GM06990 (cell line): ENCODE measurements at regions not wholly inside any gene's neighbourhood (a gene's known extent, or its start where the extent isn't known, plus 50 kb on each side); places are given as distances from the start of the nearest gene placed in this dataset.
"Not testable (repeated sequence)": the region's sequence is repeated elsewhere in the genome, so short reads cannot be mapped to it uniquely, and the experiment has no call there.

ENCODE experiments used
- DNase-seq: peaks from one replicate; pipeline ENCODE4 v3.0.0-alpha.2; 2011; ENCODE audit not compliant: insufficient read length; ENCODE audit errors: extremely low read depth
- H3K27me3 ChIP-seq: replicated peaks from 2 replicates; pipeline ENCODE4 v1.6.0; 2011; ENCODE audit warnings: low read length; ENCODE audit not compliant: control insufficient read depth, insufficient read depth
- H3K36me3 ChIP-seq: 2 replicates; pipeline ENCODE4 v1.5.1; 2011; ENCODE audit warnings: low read length; ENCODE audit not compliant: control insufficient read depth, insufficient read depth
- H3K4me3 ChIP-seq: replicated peaks from 2 replicates; pipeline ENCODE4 v1.5.1; 2011; ENCODE audit warnings: low read depth, mild to moderate bottlenecking, control low read depth, low read length
- CTCF ChIP-seq: IDR thresholded peaks from 2 replicates; pipeline ENCODE4 v1.5.1; 2011; ENCODE audit warnings: low read length, control low read depth, mild to moderate bottlenecking, inconsistent platforms; ENCODE audit not compliant: insufficient read depth, poor library complexity, severe bottlenecking

- Histone ChIP-seq H3K36me3 (no peaks in the 10 kb centered on the region), H3K27me3 (no peaks in the 10 kb centered on the region), H3K4me3 (no peak overlapping the region)
- TF ChIP-seq CTCF, result no peak
- DNase-seq, result no peak
Observed at GRCh38 chr2:44071454-44072046, 75.8 kb upstream of the LRPPRC start.

DNA sequence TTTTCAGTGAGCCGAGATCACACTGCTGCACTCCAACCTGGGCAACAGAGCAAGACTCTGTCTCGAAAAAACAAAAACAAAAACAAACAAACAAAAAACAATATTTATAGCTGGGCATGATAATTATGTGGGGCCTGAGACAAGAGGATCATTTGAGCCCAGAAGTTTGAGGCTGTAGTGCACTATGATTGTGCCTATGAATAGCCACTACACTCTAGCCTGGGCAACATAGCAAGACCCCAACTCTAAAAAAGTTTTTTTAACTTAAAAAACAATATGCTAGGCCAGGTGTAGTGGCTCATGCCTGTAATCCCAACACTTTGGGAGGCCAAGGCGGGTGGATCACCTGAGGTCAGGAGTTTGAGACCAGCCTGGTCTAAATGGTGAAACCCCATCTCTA lies 77.9 kb upstream of the LRPPRC start:
- H3K27me3 ChIP-seq, H3K4me3 ChIP-seq, H3K36me3 ChIP-seq, DNase-seq: not testable (repeated sequence)

GRCh38 chr2:44074795-44075194 lies 79.0 kb upstream of the LRPPRC start:
- not testable (repeated sequence) for H3K36me3 ChIP-seq, DNase-seq, H3K27me3 ChIP-seq, H3K4me3 ChIP-seq

- H3K4me3 ChIP-seq, result no peak overlapping the region
- no peak for DNase-seq
- no peaks in the 10 kb centered on the region for H3K27me3 ChIP-seq
- H3K36me3 ChIP-seq, result no peaks in the 10 kb centered on the region
- TF ChIP-seq CTCF, result no peak
Observed at GRCh38 chr2:44075541-44075940, 79.8 kb upstream of the LRPPRC start.

DNA sequence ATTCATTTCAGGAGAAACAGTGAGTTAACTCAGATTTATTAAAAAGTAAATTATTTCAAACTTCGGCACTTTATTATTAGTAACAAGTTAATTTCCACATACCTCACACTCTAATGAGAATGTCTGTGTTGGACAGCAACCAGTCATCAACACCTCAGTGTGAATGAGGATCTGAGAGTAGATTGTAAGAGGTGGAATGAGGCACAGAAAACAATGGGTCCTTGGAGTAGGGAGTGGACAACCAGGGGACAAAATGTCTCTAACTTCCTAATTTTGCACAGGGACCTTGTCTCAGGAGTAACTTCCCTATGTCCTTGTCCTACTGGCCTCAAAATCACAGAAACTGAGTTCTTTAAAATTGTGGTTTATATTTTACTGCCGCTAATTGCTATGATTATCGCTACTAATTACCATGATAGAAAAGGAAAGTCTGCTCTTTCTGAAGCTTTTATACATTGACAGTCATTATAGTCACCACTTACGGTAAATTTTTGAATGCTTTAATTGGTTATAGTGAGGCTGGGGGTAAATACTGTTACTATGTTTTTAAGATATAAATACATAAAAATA lies 82.2 kb upstream of the LRPPRC start:
- no peak for TF ChIP-seq CTCF
- no peaks in the 10 kb centered on the region for H3K36me3 ChIP-seq
- H3K27me3 ChIP-seq, result no peaks in the 10 kb centered on the region
- no peak overlapping the region for H3K4me3 ChIP-seq
- DNase-seq, result no peak

DNA sequence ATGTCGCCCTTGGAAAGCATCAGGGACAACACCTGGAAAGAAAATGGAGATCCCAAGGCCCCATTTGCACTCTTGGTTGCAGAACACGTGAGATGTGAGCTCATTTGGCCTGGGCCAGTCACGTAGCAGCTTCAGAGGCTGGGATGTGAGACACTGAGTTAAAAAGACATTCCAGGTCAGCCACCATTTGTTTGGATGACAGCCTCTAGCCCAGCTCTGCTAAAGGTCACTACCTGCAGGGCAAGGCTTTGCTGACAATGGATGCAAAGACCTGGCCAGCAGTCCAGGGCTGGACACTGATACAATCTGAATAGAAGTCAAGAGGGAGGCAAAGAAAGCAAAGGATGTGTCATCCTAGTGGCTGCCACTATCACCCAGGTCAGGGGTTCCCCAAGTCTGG lies 83.9 kb upstream of the LRPPRC start:
- Histone ChIP-seq H3K27me3 (no peaks in the 10 kb centered on the region), H3K4me3 (no peak overlapping the region), H3K36me3 (no peaks in the 10 kb centered on the region)
- no peak for TF ChIP-seq CTCF
- DNase-seq, result no peak

DNA sequence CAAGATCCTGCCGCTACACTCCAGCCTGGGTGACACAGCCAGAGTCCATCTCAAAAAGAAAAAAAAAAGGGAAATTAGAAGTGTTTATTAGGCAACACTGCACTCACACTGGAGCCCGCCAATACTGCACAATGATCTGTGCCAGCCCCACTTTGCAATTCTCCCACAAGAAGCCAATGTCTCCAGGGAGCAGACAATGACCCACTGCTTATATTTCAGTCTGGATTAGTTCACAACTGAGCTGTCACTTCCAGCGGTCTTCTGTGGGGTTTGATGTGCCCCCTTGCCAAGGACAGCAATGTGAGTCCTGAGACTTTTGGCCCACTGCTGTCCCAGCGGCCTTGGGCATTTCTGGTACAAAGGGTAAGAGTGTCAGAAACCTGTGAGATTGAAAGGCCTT lies 85.6 kb upstream of the PPM1B start:
- no peaks in the 10 kb centered on the region for H3K36me3 ChIP-seq
- no peak overlapping the region for H3K4me3 ChIP-seq
- DNase-seq, result no peak
- no peak for TF ChIP-seq CTCF
- no peaks in the 10 kb centered on the region for H3K27me3 ChIP-seq
